H9 (cell line): ENCODE measurements at regions not wholly inside any gene's neighbourhood (a gene's known extent, or its start where the extent isn't known, plus 50 kb on each side); places are given as distances from the start of the nearest gene placed in this dataset.
A peak's percentile ranks its signal among the peaks of the same experiment; 100 is the strongest.

ENCODE experiments used
- DNase-seq: peaks from one replicate; pipeline ENCODE4 v3.0.0-alpha.2; 2017
- H2AFZ ChIP-seq: one replicate; pipeline ENCODE4 v1.6.1; 2013; ENCODE audit warnings: mild to moderate bottlenecking, low read length, control low read depth, moderate library complexity
- H2AK5ac ChIP-seq: 2 replicates; pipeline ENCODE4 v1.6.1; 2013; ENCODE audit warnings: low read length, control low read depth, mixed read lengths; ENCODE audit not compliant: insufficient read length
- H2BK120ac ChIP-seq: one replicate; pipeline ENCODE4 v1.6.1; 2013; ENCODE audit warnings: low read depth, mild to moderate bottlenecking, low read length, control low read depth, inconsistent platforms; ENCODE audit not compliant: poor library complexity, severe bottlenecking
- H2BK12ac ChIP-seq: 2 replicates; pipeline ENCODE4 v1.6.1; 2013; ENCODE audit warnings: low read length, control low read depth, mixed read lengths, low read depth; ENCODE audit not compliant: insufficient read length
- H2BK15ac ChIP-seq: 2 replicates; pipeline ENCODE4 v1.6.1; 2013; ENCODE audit warnings: low read depth, low read length, control low read depth
- H2BK20ac ChIP-seq: one replicate; pipeline ENCODE4 v1.6.1; 2013; ENCODE audit warnings: low read depth, mild to moderate bottlenecking, low read length, control low read depth, inconsistent platforms; ENCODE audit not compliant: poor library complexity, severe bottlenecking
- H2BK5ac ChIP-seq: 2 replicates; pipeline ENCODE4 v1.6.1; 2013; ENCODE audit warnings: low read length, control low read depth, mixed read lengths; ENCODE audit not compliant: insufficient read length
- H3K14ac ChIP-seq: 2 replicates; pipeline ENCODE4 v1.6.1; 2013; ENCODE audit warnings: low read length, control low read depth; ENCODE audit not compliant: insufficient read depth
- H3K18ac ChIP-seq: 2 replicates; pipeline ENCODE4 v1.6.1; 2013; ENCODE audit warnings: low read depth, mild to moderate bottlenecking, mixed read lengths, low read length, control low read depth; ENCODE audit not compliant: insufficient read length
- H3K23ac ChIP-seq: 2 replicates; pipeline ENCODE4 v1.6.1; 2013; ENCODE audit warnings: low read length, control low read depth, mixed read lengths, low read depth; ENCODE audit not compliant: insufficient read length
- H3K23me2 ChIP-seq: 2 replicates; pipeline ENCODE4 v1.6.1; 2013; ENCODE audit warnings: low read depth, mild to moderate bottlenecking, mixed read lengths, low read length, control low read depth; ENCODE audit not compliant: insufficient read length, poor library complexity, severe bottlenecking
- H3K27ac ChIP-seq: 2 replicates; pipeline ENCODE4 v1.5.1; 2013; ENCODE audit warnings: low read length, control low read depth, mixed read lengths, low read depth; ENCODE audit not compliant: insufficient read length
- H3K27me3 ChIP-seq: 2 replicates; pipeline ENCODE4 v1.6.1; 2013; ENCODE audit warnings: low read length, control low read depth, inconsistent platforms; ENCODE audit not compliant: insufficient read depth
- H3K4ac ChIP-seq: 2 replicates; pipeline ENCODE4 v1.6.1; 2013; ENCODE audit warnings: low read depth, mild to moderate bottlenecking, control low read depth, inconsistent platforms, low read length, moderate library complexity
- H3K4me1 ChIP-seq: 2 replicates; pipeline ENCODE4 v1.6.1; 2013; ENCODE audit warnings: low read length, control low read depth, inconsistent platforms; ENCODE audit not compliant: insufficient read depth
- H3K4me2 ChIP-seq: 2 replicates; pipeline ENCODE4 v1.6.1; 2013; ENCODE audit warnings: low read length, control low read depth, mixed read lengths; ENCODE audit not compliant: insufficient read length, insufficient read depth
- H3K56ac ChIP-seq: 2 replicates; pipeline ENCODE4 v1.6.1; 2013; ENCODE audit warnings: low read depth, mild to moderate bottlenecking, mixed read lengths, low read length, control low read depth; ENCODE audit not compliant: insufficient read length
- H3K79me1 ChIP-seq: 2 replicates; pipeline ENCODE4 v1.6.1; 2013; ENCODE audit warnings: low read depth, mild to moderate bottlenecking, moderate library complexity, low read length, control low read depth, inconsistent platforms; ENCODE audit not compliant: insufficient read depth, poor library complexity, severe bottlenecking
- H3K79me2 ChIP-seq: 2 replicates; pipeline ENCODE4 v1.6.1; 2013; ENCODE audit warnings: low read length, control low read depth, inconsistent platforms; ENCODE audit not compliant: insufficient read depth
- H3K9ac ChIP-seq: 2 replicates; pipeline ENCODE4 v1.6.1; 2013; ENCODE audit warnings: low read length, control low read depth, mixed read lengths; ENCODE audit not compliant: insufficient read length; ENCODE audit errors: extremely low read depth
- H3K9me3 ChIP-seq: one replicate; pipeline ENCODE4 v1.6.1; 2013; ENCODE audit warnings: low read depth, low read length, inconsistent platforms; ENCODE audit not compliant: control insufficient read depth
- H3T11ph ChIP-seq: one replicate; pipeline ENCODE4 v1.6.1; 2013; ENCODE audit warnings: mild to moderate bottlenecking, low read length, control low read depth, inconsistent platforms
- H4K20me1 ChIP-seq: one replicate; pipeline ENCODE4 v1.6.1; 2013; ENCODE audit not compliant: control insufficient read depth, insufficient read length, insufficient read depth
- H4K5ac ChIP-seq: 2 replicates; pipeline ENCODE4 v1.6.1; 2013; ENCODE audit warnings: low read depth, mild to moderate bottlenecking, mixed read lengths, low read length, control low read depth; ENCODE audit not compliant: insufficient read length
- H4K8ac ChIP-seq: replicated peaks from 2 replicates; pipeline ENCODE4 v1.6.1; 2013; ENCODE audit warnings: low read length, control low read depth, mixed read lengths, low read depth; ENCODE audit not compliant: insufficient read length
- H4K91ac ChIP-seq: 2 replicates; pipeline ENCODE4 v1.6.1; 2013; ENCODE audit warnings: low read depth, mild to moderate bottlenecking, moderate library complexity, mixed read lengths, low read length, control low read depth; ENCODE audit not compliant: insufficient read length
- H3K27ac Mint-ChIP-seq, 3 experiments: 2 replicates in 2 of 3; 3 replicates in 1 of 3; pipeline ENCODE4 v1.8.0; 2020 to 2021; ENCODE audit warnings: mixed read lengths in 3 of 3, mild to moderate bottlenecking in 1 of 3, moderate library complexity in 1 of 3
- H3K27me3 Mint-ChIP-seq: 2 replicates; pipeline ENCODE4 v1.8.0; 2021; ENCODE audit warnings: low read depth, mild to moderate bottlenecking, moderate library complexity, mixed read lengths
- H3K36me3 Mint-ChIP-seq, 3 experiments: 2 replicates in 2 of 3; 3 replicates in 1 of 3; pipeline ENCODE4 v1.8.0; 2020 to 2021; ENCODE audit warnings: low read depth in 3 of 3, mixed read lengths in 3 of 3; ENCODE audit not compliant: insufficient read depth in 1 of 3
- H3K4me1 Mint-ChIP-seq, 2 experiments: 2 replicates each; pipeline ENCODE4 v1.8.0; 2020; ENCODE audit warnings: mixed read lengths in 2 of 2
- H3K4me3 Mint-ChIP-seq, 2 experiments: 2 replicates in 1 of 2; 3 replicates in 1 of 2; pipeline ENCODE4 v1.8.0; 2020 to 2021; ENCODE audit warnings: mild to moderate bottlenecking in 2 of 2, mixed read lengths in 2 of 2, moderate library complexity in 1 of 2
- H3K9me3 Mint-ChIP-seq, 2 experiments: 2 replicates in 1 of 2; 3 replicates in 1 of 2; pipeline ENCODE4 v1.8.0; 2020; ENCODE audit warnings: mild to moderate bottlenecking in 2 of 2, mixed read lengths in 2 of 2, moderate library complexity in 1 of 2
- WGBS: extraction: QIAGEN DNeasy Blood & Tissue Kit; methylation state at CpG from one replicate; pipeline ENCODE4 v1.1.7; 2013; ENCODE audit warnings: missing lambda C conversion rate, low lambda C conversion rate, mixed read lengths; ENCODE audit not compliant: insufficient read length; ENCODE audit errors: extremely low coverage; 5-methylcytosine and 5-hydroxymethylcytosine counted together
- TF ChIP-seq, protein P1 (sequence below): fragments of 200-600 bp; sonication (generic); conservative IDR thresholded peaks from 3 replicates; pipeline ENCODE4 v1.8.0; 2021; ENCODE audit warnings: antibody characterized with exemption, mild to moderate bottlenecking

GRCh38 chr7:54888734-54889082 lies 129.7 kb upstream of the SEC61G start:
- no peak overlapping the region for H2AK5ac ChIP-seq
- H3K9me3 ChIP-seq, result no peaks in the 10 kb centered on the region
- no peak overlapping the region for H2BK15ac ChIP-seq
- H2BK12ac ChIP-seq, result no peak overlapping the region
- no peak overlapping the region for H3K27ac ChIP-seq
- no peak overlapping the region for H2BK5ac ChIP-seq
- H2BK20ac ChIP-seq, result no peak overlapping the region
- no peak overlapping the region for H3K18ac ChIP-seq
- Mint-ChIP-seq H3K9me3 (no peaks in the 10 kb centered on the region), H3K4me3 (peak overlapping the region; percentile 69 to 78), H3K27ac (no peak overlapping the region), H3K4me1 (peaks cover 6 to 8% of the 10 kb centered on the region in 2 experiments), H3K36me3 (no peaks in the 10 kb centered on the region), H3K27me3 (peaks cover 16% of the 10 kb centered on the region)
- no peak overlapping the region for H4K5ac ChIP-seq
- H2BK120ac ChIP-seq, result no peak overlapping the region
- no peak overlapping the region for H3K9ac ChIP-seq
- no peaks in the 10 kb centered on the region for H3K27me3 ChIP-seq
- no peaks in the 10 kb centered on the region for H4K20me1 ChIP-seq
- no peaks in the 10 kb centered on the region for H3K4me1 ChIP-seq
- no peak overlapping the region for H4K91ac ChIP-seq
- TF ChIP-seq, protein P1, sequence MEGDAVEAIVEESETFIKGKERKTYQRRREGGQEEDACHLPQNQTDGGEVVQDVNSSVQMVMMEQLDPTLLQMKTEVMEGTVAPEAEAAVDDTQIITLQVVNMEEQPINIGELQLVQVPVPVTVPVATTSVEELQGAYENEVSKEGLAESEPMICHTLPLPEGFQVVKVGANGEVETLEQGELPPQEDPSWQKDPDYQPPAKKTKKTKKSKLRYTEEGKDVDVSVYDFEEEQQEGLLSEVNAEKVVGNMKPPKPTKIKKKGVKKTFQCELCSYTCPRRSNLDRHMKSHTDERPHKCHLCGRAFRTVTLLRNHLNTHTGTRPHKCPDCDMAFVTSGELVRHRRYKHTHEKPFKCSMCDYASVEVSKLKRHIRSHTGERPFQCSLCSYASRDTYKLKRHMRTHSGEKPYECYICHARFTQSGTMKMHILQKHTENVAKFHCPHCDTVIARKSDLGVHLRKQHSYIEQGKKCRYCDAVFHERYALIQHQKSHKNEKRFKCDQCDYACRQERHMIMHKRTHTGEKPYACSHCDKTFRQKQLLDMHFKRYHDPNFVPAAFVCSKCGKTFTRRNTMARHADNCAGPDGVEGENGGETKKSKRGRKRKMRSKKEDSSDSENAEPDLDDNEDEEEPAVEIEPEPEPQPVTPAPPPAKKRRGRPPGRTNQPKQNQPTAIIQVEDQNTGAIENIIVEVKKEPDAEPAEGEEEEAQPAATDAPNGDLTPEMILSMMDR, result no peak
- no peak overlapping the region for H3K14ac ChIP-seq
- H3K23ac ChIP-seq, result no peak overlapping the region
- H3T11ph ChIP-seq, result no peak overlapping the region
- H2AFZ ChIP-seq, result peak overlapping the region; percentile 93
- H3K4me2 ChIP-seq, result peak overlapping the region; percentile 94
- no CpG with 5 or more reads among the region's 12 CpGs for WGBS
- no peak overlapping the region for H3K4ac ChIP-seq
- DNase-seq, result no peak
- no peak overlapping the region for H4K8ac ChIP-seq
- no peaks in the 10 kb centered on the region for H3K79me2 ChIP-seq
- no peak overlapping the region for H3K56ac ChIP-seq
- no peaks in the 10 kb centered on the region for H3K79me1 ChIP-seq
- peaks cover 6% of the 10 kb centered on the region for H3K23me2 ChIP-seq
